AG08396 (cell line): ENCODE measurements at regions not wholly inside any gene's neighbourhood (a gene's known extent, or its start where the extent isn't known, plus 50 kb on each side); places are given as distances from the start of the nearest gene placed in this dataset.
"Not testable (repeated sequence)": the region's sequence is repeated elsewhere in the genome, so short reads cannot be mapped to it uniquely, and the experiment has no call there.

Experiments used
- DNase-seq: peaks from one replicate; pipeline ENCODE4 v3.0.0; 2012; ENCODE audit warnings: low spot score, mixed read lengths

GRCh38 chr13:81988567-81988966 is 1647.6 kb upstream of the SPRY2 start:
- DNase-seq, result no peak

GRCh38 chr13:81987677-81988357 is 1646.9 kb upstream of the SPRY2 start:
- no peak for DNase-seq

DNA sequence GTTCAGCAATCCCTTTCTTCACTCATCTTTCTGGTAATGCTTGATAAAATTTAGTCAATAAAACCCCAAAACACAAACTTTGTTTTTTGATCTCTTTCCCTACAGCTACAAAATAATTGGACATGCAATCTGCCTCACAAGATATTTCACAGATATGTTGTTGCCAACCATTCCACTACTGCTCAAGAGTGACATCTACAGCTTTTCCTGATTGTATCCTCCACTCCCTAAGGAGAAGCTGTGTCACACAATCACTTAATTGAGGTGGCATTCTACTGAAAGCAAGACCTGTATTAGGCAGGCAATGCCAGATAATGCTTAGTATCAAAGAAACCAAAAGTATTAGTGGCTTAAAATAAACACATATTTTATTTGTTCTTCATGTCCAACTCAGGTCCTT is 1646.2 kb upstream of the SPRY2 start:
- DNase-seq, result no peak

- DNase-seq, result no peak
These were observed 1645.4 kb upstream of the SPRY2 start for GRCh38 chr13:81986308-81986707.

DNA sequence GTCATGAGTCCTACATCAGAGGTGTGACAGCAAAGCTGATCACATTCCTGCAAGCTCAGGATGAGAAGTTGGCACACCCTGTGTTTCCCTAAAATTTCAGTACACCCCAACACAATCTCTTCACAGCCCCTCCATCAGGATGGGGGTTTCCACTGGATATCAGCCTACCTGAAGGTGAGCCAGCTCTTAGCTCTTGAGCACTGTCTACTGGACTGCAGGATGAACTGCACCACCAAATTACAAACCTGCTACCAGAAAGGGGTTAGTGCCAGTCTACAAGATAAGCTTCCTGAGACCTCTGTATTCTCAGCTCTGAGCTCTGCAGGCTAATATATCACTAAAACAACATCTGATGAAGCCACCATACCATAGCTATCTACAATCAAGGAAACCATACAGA is 1616.2 kb upstream of the SPRY2 start:
- no peak for DNase-seq

DNA sequence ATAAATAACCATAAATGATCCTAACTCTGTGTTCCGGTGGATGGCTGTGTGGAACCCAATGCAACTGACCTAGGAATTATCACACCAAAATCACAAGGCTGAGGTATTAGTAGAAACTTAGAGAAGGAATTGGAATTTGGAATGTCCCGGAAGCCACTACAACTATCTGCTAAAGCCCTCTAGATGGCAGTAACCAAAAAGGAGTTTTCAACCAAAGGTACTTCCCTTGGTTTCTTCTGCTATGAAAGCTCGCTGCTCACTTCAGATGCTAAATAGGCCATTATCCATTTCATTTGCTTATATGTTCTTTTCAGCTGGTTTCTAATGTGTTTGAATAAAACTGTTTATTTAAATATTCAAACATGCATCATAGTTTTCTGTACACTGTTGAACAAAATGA is 1589.1 kb upstream of the SPRY2 start:
- DNase-seq, result no peak

DNA sequence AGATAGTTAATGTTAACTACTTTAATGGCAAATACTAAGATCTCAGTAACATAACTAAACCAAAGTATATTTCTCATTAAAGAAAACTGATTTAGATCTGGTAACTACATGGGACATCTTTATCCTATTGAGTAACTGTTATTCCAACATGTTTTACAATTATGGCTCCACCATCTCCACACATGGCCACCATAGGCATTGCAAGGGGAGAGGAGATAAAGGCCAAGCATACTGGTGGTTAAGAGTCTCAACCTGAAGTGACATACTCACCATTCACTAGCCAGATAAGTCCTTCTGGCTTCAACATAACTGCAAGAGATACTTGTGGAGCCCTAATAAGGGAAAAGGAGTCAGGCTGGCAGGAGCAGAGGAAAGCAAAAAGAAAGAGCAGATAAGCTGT is 1586.4 kb upstream of the SPRY2 start:
- DNase-seq, result no peak

DNA sequence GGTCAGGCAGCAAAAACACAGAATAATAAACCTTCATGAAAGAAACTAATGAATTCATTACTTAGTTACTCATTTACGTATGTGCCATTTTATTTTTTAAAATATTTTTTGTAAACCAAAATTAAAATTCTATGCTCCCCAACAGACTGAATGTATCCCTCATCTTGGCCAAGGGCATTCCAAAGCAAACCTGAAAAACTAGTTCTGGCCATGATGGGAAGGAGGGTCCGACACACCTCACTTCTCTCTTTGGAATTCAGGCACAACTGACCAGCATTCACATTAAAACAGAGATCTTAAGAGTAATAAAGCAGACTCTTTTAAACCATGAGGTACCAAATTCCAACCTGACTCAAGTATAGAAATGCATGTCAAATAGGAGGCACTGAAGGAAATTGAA is 1576.9 kb upstream of the SPRY2 start:
- DNase-seq, result no peak

- DNase-seq, result no peak
These were observed 1575.5 kb upstream of the SPRY2 start for GRCh38 chr13:81916461-81916860.

DNA sequence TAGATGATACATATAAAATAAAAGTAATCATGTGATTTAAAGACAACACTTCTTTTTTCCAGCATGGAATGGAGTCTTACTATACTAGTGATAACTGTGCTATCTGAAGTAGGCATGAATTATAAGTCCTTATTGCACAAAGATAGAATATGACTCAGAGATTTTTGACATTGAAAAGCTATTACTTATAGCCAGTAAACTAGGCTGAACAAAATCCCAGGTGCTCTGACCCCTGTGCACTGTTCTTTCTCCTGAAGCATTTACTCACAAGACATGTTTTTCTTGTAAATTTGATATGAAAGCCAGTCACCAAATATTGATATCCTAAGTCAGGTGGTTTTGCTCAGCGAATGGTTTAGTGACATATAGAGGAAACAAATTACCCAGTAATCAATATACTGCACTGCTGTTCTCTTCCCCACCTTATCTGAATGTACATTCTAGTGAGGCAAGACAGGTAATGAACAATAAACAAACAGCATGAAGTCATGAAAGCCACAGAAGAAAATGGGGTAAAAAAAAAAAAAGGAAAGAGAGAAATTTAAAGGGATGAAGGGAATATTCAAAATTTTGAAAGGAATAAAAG is 1567.0 kb upstream of the SPRY2 start:
- DNase-seq, result no peak

DNA sequence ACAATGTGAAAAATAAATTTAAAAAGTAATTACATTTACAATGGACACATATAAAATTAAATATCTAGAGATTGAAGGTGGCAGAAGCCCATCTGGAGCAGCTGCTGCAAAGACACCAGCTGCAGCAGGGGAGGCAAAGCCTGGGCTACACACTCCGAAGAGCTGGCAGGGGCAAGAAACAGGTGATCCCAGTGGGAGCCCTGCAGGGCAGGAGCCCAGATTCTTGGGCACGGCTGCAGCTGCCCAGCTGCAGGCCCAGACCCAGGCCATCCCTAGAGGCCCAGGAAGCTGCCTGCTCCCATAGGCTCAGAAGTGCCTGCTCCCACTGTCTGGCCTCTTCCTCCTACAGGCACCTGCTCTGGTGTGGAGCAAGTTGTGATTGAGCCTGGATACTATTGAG is 1547.9 kb upstream of the SPRY2 start:
- no peak for DNase-seq

DNA sequence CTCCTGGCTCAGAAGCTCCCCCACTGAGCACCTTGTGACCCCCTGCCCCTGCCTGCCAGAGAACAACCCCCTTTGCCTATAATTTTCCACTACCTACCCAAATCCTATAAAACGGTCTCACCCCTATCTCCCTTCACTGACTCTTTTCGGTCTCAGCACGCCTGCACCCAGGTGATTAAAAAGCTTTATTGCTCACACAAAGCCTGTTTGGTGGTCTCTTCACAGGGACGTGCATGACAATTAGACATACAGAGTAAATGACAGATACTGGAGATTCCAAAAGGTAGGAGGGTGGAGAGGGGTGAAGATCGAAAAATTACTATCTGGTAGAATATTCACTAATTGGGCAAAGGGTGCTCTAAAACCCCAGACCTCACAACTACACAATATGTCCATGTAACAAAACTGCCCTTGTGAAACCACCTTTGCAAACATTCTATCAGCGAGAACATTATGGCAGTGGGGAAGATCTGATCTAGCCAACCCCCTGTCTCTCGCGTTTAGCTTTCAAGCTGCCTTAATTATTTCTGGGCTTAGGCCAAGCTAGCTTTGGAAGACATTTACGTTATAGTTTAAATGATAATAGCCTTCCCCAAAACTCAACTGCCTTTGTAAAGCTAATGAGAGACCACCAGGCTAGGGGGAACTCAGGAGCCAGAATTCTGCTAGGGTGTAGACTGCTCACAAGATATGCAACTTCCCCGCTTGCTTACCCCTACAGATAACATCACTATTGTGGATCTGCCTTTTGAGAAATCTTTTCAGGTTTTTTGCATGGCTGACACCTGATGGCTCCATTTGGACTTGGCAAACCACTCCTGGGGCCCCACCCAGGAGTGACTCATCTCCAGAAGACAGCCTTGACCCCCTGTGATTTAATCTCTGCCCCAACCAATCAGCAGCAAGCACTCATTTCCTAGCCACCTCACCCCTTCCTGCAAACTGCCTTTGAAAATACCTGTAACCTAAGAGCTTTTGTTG is 1534.0 kb upstream of the SPRY2 start:
- DNase-seq, result no peak

DNA sequence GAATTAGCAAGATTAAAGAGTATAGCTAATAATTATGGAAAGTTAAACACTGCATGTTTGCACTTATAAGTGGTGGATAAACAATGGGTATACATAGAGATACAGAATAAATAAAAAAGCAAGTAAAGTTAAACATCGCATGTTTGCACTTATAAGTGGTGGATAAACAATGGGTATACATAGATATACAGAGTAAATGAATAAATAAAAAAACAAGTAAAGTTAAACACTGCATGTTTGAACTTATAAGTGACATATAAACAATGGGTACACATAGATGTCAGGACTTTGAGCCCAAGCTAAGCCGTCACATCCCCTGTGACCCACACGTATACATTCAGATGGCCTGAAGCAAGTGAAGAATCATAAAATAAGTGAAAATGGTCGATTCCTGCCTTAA is 1533.3 kb upstream of the SPRY2 start:
- DNase-seq, result no peak

- DNase-seq, result no peak
These were observed 1531.7 kb upstream of the SPRY2 start for GRCh38 chr13:81872581-81872980.

- not testable (repeated sequence) for DNase-seq
These were observed 1530.9 kb upstream of the SPRY2 start for GRCh38 chr13:81871751-81872325.

GRCh38 chr13:81848291-81848690 is 1507.4 kb upstream of the SPRY2 start:
- DNase-seq, result no peak

- DNase-seq, result no peak
These were observed 1505.8 kb upstream of the SPRY2 start for GRCh38 chr13:81846771-81847170.

DNA sequence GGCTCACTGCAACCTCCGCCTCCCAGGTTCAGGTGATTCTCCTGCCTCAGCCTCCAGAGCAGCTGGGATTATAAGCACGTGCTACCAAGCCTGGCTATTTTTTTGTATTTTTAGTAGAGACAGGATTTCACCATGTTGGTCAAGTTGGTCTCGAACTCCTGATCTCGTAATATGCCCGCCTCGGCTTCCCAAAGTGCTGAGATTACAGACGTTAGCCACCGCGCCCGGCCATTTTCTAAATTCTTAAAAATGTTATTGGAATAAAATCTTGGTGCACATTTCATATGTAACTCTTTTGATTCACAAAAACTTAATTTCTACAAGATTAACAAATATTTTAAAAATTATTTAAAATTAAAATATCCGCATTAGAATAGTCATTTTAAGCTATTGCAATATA is 1480.3 kb upstream of the SPRY2 start:
- no peak for DNase-seq

DNA sequence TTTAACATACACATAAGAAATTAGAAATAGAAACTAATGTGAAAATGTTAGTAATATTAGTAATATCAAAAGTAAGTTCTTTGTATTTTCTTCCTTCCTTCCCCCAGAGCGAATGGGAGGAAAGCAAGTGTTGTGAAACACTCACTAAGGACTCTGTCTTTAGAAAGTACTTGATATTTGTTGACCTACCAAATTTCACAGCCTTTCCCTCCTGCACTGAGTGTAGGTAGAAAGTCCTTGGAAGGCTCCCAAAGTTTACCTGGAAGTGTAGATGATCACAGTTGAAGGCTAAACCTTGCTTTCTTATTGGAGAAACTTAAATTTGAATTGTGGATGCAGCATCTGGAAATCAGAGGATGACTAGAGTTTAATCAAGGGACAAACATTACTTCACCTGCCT is 1459.5 kb upstream of the SPRY2 start:
- DNase-seq, result no peak

- DNase-seq, result no peak
These were observed 1454.8 kb upstream of the SPRY2 start for GRCh38 chr13:81795710-81796109.

DNA sequence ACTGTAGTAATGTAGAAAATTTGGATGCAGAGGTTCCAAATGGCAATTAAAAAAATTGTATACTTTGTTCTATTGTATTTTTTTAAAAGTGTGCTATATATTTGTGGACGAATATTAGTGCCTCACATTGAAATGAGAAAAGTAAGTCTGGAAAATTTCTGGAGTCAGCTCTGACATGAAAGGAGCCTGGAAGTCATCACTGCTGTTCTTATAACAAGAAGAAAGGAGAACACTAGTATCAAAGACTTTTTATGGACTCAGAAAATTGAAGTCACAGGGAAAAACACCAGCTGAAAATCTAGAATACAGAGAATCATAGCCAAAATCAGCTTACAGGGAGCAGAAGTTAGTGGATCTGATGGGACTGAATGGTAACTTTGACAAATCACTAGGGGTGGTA is 1450.7 kb upstream of the SPRY2 start:
- DNase-seq, result no peak

DNA sequence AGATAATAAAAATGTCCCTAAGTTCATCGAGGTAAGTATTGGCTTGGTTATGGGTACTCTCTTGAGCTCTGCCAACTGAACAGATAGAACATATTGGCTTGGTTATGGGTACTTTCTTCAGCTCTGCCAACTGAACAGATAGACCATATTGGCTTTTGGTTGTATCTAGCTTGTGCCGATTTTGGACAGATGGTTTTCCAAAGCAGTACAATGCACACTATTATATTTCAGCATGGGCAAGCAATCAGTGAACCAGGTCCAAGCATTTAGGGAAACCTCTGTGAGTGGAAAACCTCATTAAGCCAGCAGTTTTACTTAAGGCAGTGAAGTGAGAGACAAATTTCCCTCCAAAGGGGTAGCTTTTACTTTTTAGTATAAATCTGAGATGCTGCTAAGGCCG is 1440.5 kb upstream of the SPRY2 start:
- no peak for DNase-seq

DNA sequence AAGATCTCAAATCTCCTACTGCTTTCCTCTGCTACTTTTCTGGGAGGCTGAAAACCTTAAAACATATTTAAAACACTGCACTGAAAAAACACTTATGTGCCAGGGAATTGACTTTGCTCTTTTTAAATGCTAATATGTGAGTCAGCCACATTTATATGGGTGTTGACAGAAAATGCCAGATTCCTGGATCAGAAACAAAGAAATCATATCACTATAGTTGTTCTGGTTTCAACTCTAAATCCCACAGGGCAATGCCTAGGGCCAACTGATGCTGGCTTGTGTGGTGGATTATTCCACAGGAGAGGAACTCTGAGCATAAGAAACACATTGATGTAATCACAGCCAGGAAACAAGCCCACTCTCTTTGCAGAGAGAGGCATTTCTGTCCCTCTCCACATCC is 1439.0 kb upstream of the SPRY2 start:
- no peak for DNase-seq
